ENCODE measurements at regions not wholly inside any gene's neighbourhood (a gene's known extent, or its start where the extent isn't known, plus 50 kb on each side); places are given as distances from the start of the nearest gene placed in this dataset.
"Not testable (repeated sequence)": the region's sequence is repeated elsewhere in the genome, so short reads cannot be mapped to it uniquely, and the experiment has no call there.

GRCh38 chr18:75854174-75854573 lies 426.7 kb upstream of the SMIM21 start:
- intact Hi-C loops (cut with DNase I), result no loop called here
- H3K4me1 ChIP-seq, result no peaks in the 10 kb centered on the region
- no peak overlapping the region for H3K27ac ChIP-seq
- ATAC-seq (no peak), DNase-seq (no peak)
- H3K4me3 ChIP-seq, result no peak overlapping the region
- H3K36me3 ChIP-seq (ENCODE audit: insufficient read depth in 1 of 2, low read depth in 1 of 2), result no peaks in the 10 kb centered on the region
- WGBS, 3 donors, result 77 to 79% (median 78%) methylated on average over 4 of the region's 4 CpGs
- TF ChIP-seq, protein P1, sequence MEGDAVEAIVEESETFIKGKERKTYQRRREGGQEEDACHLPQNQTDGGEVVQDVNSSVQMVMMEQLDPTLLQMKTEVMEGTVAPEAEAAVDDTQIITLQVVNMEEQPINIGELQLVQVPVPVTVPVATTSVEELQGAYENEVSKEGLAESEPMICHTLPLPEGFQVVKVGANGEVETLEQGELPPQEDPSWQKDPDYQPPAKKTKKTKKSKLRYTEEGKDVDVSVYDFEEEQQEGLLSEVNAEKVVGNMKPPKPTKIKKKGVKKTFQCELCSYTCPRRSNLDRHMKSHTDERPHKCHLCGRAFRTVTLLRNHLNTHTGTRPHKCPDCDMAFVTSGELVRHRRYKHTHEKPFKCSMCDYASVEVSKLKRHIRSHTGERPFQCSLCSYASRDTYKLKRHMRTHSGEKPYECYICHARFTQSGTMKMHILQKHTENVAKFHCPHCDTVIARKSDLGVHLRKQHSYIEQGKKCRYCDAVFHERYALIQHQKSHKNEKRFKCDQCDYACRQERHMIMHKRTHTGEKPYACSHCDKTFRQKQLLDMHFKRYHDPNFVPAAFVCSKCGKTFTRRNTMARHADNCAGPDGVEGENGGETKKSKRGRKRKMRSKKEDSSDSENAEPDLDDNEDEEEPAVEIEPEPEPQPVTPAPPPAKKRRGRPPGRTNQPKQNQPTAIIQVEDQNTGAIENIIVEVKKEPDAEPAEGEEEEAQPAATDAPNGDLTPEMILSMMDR (IDR thresholded peaks at IDR 0.05), result peak; percentile 9
- no peaks in the 10 kb centered on the region for H3K9me3 ChIP-seq
- H3K27me3 ChIP-seq (ENCODE audit: insufficient read depth in 3 of 3, low read length in 2 of 3), result no peaks in the 10 kb centered on the region

DNA sequence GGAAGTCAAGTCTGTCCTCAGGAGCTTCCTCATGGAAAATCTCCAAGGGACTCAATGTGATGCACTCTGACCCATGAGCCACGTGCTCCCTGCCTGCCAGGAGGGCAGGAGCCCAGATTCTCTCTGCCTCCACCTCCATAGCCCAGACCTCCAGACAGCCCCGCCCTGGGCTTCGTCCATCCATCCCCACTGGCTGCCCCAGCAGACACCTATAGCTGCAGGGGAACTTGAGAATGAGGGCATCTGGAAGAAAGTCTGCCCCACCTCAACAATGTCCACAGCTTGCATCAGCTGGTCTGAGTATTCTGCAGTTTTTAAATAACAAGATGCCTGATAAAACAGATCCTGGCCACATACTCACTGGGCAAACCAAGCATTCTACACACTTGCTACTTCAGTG lies 418.8 kb upstream of the SMIM21 start:
- WGBS, 3 donors, result 80 to 86% (median 84%) methylated on average over 3 of the region's 3 CpGs

GRCh38 chr18:75845413-75845812 lies 417.9 kb upstream of the SMIM21 start:
- TF ChIP-seq, protein P1 (IDR thresholded peaks at IDR 0.05), result no peak
- DNase-seq, result no peak
- Histone ChIP-seq H3K4me3 (no peak overlapping the region), H3K4me1 (no peaks in the 10 kb centered on the region), H3K36me3 (ENCODE audit: insufficient read depth in 1 of 2, low read depth in 1 of 2) (no peaks in the 10 kb centered on the region), H3K9me3 (no peaks in the 10 kb centered on the region), H3K27ac (no peak overlapping the region), H3K27me3 (ENCODE audit: insufficient read depth in 3 of 3, low read length in 2 of 3) (no peaks in the 10 kb centered on the region)
- intact Hi-C loops (cut with DNase I), result no loop called here
- 91 to 98% (median 95%) methylated on average over 3 of the region's 3 CpGs for WGBS, 3 donors
- ATAC-seq, result no peak

More for the DNA sequence above, 418.8 kb upstream of the SMIM21 start:
- Histone ChIP-seq H3K27ac (no peak overlapping the region), H3K36me3 (ENCODE audit: insufficient read depth in 1 of 2, low read depth in 1 of 2) (no peaks in the 10 kb centered on the region), H3K27me3 (ENCODE audit: insufficient read depth in 3 of 3, low read length in 2 of 3) (no peaks in the 10 kb centered on the region), H3K9me3 (no peaks in the 10 kb centered on the region), H3K4me3 (no peak overlapping the region), H3K4me1 (no peaks in the 10 kb centered on the region)
- ATAC-seq (no peak), DNase-seq (no peak)
- intact Hi-C loops (cut with DNase I), result no loop called here
- TF ChIP-seq, protein P1 (IDR thresholded peaks at IDR 0.05), result no peak

- Histone ChIP-seq H3K27me3 (ENCODE audit: insufficient read depth in 3 of 3, low read length in 2 of 3) (no peaks in the 10 kb centered on the region), H3K9me3 (no peaks in the 10 kb centered on the region), H3K27ac (no peak overlapping the region), H3K4me3 (no peak overlapping the region), H3K4me1 (no peaks in the 10 kb centered on the region), H3K36me3 (ENCODE audit: insufficient read depth in 1 of 2, low read depth in 1 of 2) (no peaks in the 10 kb centered on the region)
- intact Hi-C loops (cut with DNase I), result no loop called here
- DNase-seq (no peak), ATAC-seq (no peak)
- TF ChIP-seq, protein P1 (IDR thresholded peaks at IDR 0.05), result no peak
- 77 to 85% (median 77%) methylated on average over 3 of the region's 3 CpGs for WGBS, 3 donors
Observed at GRCh38 chr18:75844146-75844545, 416.6 kb upstream of the SMIM21 start.

DNA sequence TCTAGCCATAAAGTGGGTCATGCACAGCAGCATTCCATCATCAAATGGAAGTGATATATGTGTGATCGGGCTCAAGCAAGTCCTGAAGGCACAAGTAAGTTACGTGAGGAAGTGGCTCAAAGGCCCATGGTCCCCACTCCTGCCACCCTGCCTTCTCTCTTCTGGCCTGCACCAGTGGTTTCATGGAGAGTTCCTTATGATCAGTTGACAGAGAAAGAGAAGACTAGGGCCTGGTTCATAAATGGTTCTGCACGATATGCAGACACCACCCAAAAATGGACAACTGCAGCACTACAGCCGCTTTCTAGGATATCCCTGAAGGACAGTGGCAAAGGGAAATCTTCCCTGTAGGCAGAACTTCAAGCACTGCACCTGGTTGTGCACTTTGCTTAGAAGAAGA lies 412.6 kb upstream of the SMIM21 start:
- H3K27me3 ChIP-seq (ENCODE audit: insufficient read depth in 3 of 3, low read length in 2 of 3), result peaks cover 0 to 1% (median 0%) of the 10 kb centered on the region in 3 donors
- DNase-seq, result no peak
- WGBS, 3 donors, result 71 to 75% (median 72%) methylated on average over 4 of the region's 4 CpGs
- no peak overlapping the region for H3K27ac ChIP-seq
- H3K36me3 ChIP-seq (ENCODE audit: insufficient read depth in 1 of 2, low read depth in 1 of 2), result no peaks in the 10 kb centered on the region
- H3K4me3 ChIP-seq, result no peak overlapping the region
- H3K9me3 ChIP-seq, result no peaks in the 10 kb centered on the region
- no peaks in the 10 kb centered on the region for H3K4me1 ChIP-seq
- intact Hi-C loops (cut with DNase I), result no loop called here
- ATAC-seq, result no peak
- TF ChIP-seq, protein P1 (IDR thresholded peaks at IDR 0.05), result no peak

DNA sequence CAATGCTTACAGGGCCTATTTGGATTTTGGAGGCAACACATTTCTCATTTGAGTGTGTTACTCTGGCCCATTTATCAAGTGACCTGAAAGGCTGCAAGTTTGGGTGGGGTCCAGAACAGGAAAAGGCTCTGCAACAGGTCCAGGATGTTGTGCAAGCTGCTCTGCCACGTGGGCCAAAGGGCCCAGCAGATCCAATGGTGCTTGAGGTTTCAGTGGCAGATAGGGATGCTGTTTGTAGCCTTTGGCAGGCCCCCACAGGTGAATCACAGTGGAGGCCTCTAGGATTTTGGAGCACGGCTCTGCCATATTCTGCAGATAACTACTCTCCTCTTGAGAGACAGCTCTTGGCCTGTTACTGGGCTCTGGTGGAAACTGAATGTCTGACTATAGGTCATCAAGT lies 412.2 kb upstream of the SMIM21 start:
- ATAC-seq; H3K27ac ChIP-seq; H3K4me1 ChIP-seq; H3K36me3 ChIP-seq (ENCODE audit: insufficient read depth in 1 of 2, low read depth in 1 of 2); H3K9me3 ChIP-seq; H3K4me3 ChIP-seq; DNase-seq; intact Hi-C loops (cut with DNase I); H3K27me3 ChIP-seq (ENCODE audit: insufficient read depth in 3 of 3, low read length in 2 of 3): not testable (repeated sequence)
- 59 to 67% (median 63%) methylated on average over 2 of the region's 2 CpGs for WGBS, 3 donors

All from psoas muscle (tissue), 7 donors.